ENCODE measurements at regions not wholly inside any gene's neighbourhood (a gene's known extent, or its start where the extent isn't known, plus 50 kb on each side); places are given as distances from the start of the nearest gene placed in this dataset.

GRCh38 chr11:134481135-134481534, 69.1 kb upstream of the B3GAT1 start:
- Histone ChIP-seq H3K36me3 (no peaks in the 10 kb centered on the region), H3K4me3 (no peak overlapping the region), H3K9me3 (no peaks in the 10 kb centered on the region), H3K4me1 (no peaks in the 10 kb centered on the region), H3K27me3 (peaks cover 0 to 66% (median 0%) of the 10 kb centered on the region in 4 donors), H3K27ac (replicated peaks in 1 of 4) (no peak overlapping the region)
- intact Hi-C loops (cut with DNase I), result no loop called here
- WGBS, result 57% methylated on average over 1 of the region's 3 CpGs
- no peak for TF ChIP-seq EP300 (IDR thresholded peaks at IDR 0.05)
- TF ChIP-seq POLR2AphosphoS5 (IDR thresholded peaks at IDR 0.05), result no peak
- TF ChIP-seq, protein P1, sequence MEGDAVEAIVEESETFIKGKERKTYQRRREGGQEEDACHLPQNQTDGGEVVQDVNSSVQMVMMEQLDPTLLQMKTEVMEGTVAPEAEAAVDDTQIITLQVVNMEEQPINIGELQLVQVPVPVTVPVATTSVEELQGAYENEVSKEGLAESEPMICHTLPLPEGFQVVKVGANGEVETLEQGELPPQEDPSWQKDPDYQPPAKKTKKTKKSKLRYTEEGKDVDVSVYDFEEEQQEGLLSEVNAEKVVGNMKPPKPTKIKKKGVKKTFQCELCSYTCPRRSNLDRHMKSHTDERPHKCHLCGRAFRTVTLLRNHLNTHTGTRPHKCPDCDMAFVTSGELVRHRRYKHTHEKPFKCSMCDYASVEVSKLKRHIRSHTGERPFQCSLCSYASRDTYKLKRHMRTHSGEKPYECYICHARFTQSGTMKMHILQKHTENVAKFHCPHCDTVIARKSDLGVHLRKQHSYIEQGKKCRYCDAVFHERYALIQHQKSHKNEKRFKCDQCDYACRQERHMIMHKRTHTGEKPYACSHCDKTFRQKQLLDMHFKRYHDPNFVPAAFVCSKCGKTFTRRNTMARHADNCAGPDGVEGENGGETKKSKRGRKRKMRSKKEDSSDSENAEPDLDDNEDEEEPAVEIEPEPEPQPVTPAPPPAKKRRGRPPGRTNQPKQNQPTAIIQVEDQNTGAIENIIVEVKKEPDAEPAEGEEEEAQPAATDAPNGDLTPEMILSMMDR (IDR thresholded peaks at IDR 0.05), result no peak
- TF ChIP-seq POLR2A (IDR thresholded peaks at IDR 0.05; ENCODE audit: low read depth), result no peak
- no peak for DNase-seq (ENCODE audit: extremely low spot score)

DNA sequence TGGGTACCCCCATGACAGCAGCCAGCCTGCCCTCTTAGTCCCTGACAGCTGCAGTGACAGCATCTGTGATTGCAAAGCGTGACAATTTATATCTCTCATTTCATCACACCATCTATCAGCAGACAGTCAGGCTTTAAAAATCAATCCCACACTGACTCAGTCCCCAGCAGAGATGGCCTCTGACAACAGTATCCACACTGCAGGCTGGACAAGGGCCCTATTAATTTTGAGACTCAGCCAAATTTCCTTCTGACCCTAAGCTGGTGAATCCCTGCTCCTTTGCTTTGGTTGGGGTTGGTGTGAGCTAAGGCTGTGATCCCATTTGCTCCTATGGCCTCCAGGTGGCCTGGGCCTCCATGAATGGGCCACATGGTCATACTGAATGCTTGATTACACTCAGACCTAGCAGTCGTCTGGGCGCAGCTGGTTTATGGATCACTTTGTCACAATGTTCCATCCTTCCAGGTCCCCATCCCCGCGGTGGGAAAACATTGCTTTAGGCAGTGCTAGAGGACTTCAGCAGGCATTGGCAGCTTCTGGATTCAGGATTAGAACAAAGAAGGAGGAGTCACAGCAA, 68.2 kb upstream of the B3GAT1 start:
- Histone ChIP-seq H3K9me3 (no peaks in the 10 kb centered on the region), H3K27ac (replicated peaks in 1 of 4) (no peak overlapping the region), H3K27me3 (peaks cover 0 to 68% (median 2%) of the 10 kb centered on the region in 4 donors), H3K4me1 (no peaks in the 10 kb centered on the region), H3K4me3 (no peak overlapping the region), H3K36me3 (no peaks in the 10 kb centered on the region)
- no peak for DNase-seq (ENCODE audit: extremely low spot score)
- WGBS, result 56% methylated on average over 5 of the region's 5 CpGs
- intact Hi-C loops (cut with DNase I), result no loop called here
- TF ChIP-seq, protein P1 (IDR thresholded peaks at IDR 0.05), result no peak
- TF ChIP-seq EP300 (IDR thresholded peaks at IDR 0.05) (no peak), POLR2AphosphoS5 (IDR thresholded peaks at IDR 0.05) (no peak), POLR2A (IDR thresholded peaks at IDR 0.05; ENCODE audit: low read depth) (no peak)

GRCh38 chr11:134479206-134480135, 67.4 kb upstream of the B3GAT1 start:
- 82% methylated on average over 21 of the region's 21 CpGs for WGBS
- no peak for DNase-seq (ENCODE audit: extremely low spot score)
- H3K27ac ChIP-seq (replicated peaks in 1 of 4), result no peak overlapping the region
- no peak overlapping the region for H3K4me3 ChIP-seq
- intact Hi-C loops (cut with DNase I), result no loop called here
- H3K36me3 ChIP-seq, result no peaks in the 10 kb centered on the region
- H3K27me3 ChIP-seq, result peaks cover 0 to 75% (median 2%) of the 10 kb centered on the region in 4 donors
- no peaks in the 10 kb centered on the region for H3K9me3 ChIP-seq
- TF ChIP-seq POLR2AphosphoS5 (IDR thresholded peaks at IDR 0.05) (no peak), POLR2A (IDR thresholded peaks at IDR 0.05; ENCODE audit: low read depth) (no peak), EP300 (IDR thresholded peaks at IDR 0.05) (no peak)
- TF ChIP-seq, protein P1 (IDR thresholded peaks at IDR 0.05), result no peak
- no peaks in the 10 kb centered on the region for H3K4me1 ChIP-seq

DNA sequence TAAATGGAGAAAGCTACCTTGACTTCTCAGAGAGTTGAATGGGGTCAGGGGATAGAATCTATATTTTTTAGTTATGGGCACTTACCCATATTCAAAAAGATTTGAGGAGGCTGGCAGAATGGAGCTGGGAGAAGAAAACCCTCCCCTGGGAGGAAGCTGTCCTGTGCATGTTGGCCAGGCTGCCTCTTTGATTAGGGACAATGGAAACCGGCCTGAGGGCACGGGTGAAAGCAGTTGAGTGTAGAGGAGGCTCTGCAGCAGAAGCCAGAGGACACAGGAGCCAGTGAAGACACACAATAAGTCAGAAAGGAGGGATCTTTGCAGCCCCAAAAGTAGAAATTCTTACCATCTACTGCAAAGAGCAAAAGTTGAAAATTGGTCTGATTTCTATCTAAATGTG, 66.6 kb upstream of the B3GAT1 start:
- Histone ChIP-seq H3K4me3 (no peak overlapping the region), H3K27me3 (peaks cover 0 to 84% (median 2%) of the 10 kb centered on the region in 4 donors), H3K36me3 (no peaks in the 10 kb centered on the region), H3K27ac (replicated peaks in 1 of 4) (no peak overlapping the region), H3K4me1 (no peaks in the 10 kb centered on the region), H3K9me3 (no peaks in the 10 kb centered on the region)
- 47% methylated on average over 2 of the region's 2 CpGs for WGBS
- TF ChIP-seq POLR2AphosphoS5 (IDR thresholded peaks at IDR 0.05) (no peak), EP300 (IDR thresholded peaks at IDR 0.05) (no peak), POLR2A (IDR thresholded peaks at IDR 0.05; ENCODE audit: low read depth) (no peak)
- TF ChIP-seq, protein P1 (IDR thresholded peaks at IDR 0.05), result no peak
- DNase-seq (ENCODE audit: extremely low spot score), result no peak
- intact Hi-C loops (cut with DNase I), result no loop called here

All from esophagus muscularis mucosa (tissue), 4 donors.